GM12874 (cell line): ENCODE measurements at regions not wholly inside any gene's neighbourhood (a gene's known extent, or its start where the extent isn't known, plus 50 kb on each side); places are given as distances from the start of the nearest gene placed in this dataset.
A peak's percentile ranks its signal among the peaks of the same experiment; 100 is the strongest.

ENCODE experiments used
- CTCF ChIP-seq: IDR thresholded peaks from 2 replicates; pipeline ENCODE4 v1.5.1; 2011; ENCODE audit warnings: low read depth, mild to moderate bottlenecking, control low read depth, low read length, moderate library complexity; ENCODE audit not compliant: insufficient read depth

- TF ChIP-seq CTCF: no peak
Measured at GRCh38 chr18:21979171-21979560, 190.2 kb upstream of the GATA6 start.

GRCh38 chr18:21979759-21980158, 189.6 kb upstream of the GATA6 start:
- TF ChIP-seq CTCF: no peak

- TF ChIP-seq CTCF: no peak
Measured at GRCh38 chr18:21980744-21981143, 188.6 kb upstream of the GATA6 start.

GRCh38 chr18:21991081-21991534, 178.3 kb upstream of the GATA6 start:
- TF ChIP-seq CTCF: no peak

GRCh38 chr18:21991886-21992285, 177.5 kb upstream of the GATA6 start:
- no peak for TF ChIP-seq CTCF

GRCh38 chr18:21996351-21996826, 173.0 kb upstream of the GATA6 start:
- TF ChIP-seq CTCF: no peak

GRCh38 chr18:21997207-21998143, 171.9 kb upstream of the GATA6 start:
- TF ChIP-seq CTCF: peak; percentile 80
